H1 (cell line): ENCODE measurements at regions not wholly inside any gene's neighbourhood (a gene's known extent, or its start where the extent isn't known, plus 50 kb on each side); places are given as distances from the start of the nearest gene placed in this dataset.

Experiments
- CTCF ChIA-PET: fragments of 300-600 bp; sonication (Branson Sonifier 250); formaldehyde crosslinking; loops from one replicate; lab custom pipeline; 2021; ENCODE audit not compliant: partially characterized antibody; lab: Charles Lee
- POLR2A ChIA-PET: fragments of 300-600 bp; sonication (Branson Sonifier 250); formaldehyde crosslinking; loops from one replicate; lab custom pipeline; 2021; ENCODE audit warnings: inconsistent platforms; ENCODE audit not compliant: partially characterized antibody; lab: Charles Lee
- DNase-seq, 2 experiments: peaks; one replicate each; pipeline versions ENCODE4 v3.0.0 to v3.0.0-alpha.2; 2010 to 2022; ENCODE audit warnings: low spot score in 2 of 2, low read depth in 1 of 2, mixed read lengths in 1 of 2
- FAIRE-seq: peaks from 2 replicates; lab custom pipeline; 2011; peaks lifted over from hg19 to GRCh38; lab: Jason Lieb, UNC
- H2AFZ ChIP-seq: 2 replicates; pipeline ENCODE4 v1.8.1; 2012; ENCODE audit warnings: low read length, inconsistent platforms
- H2AK5ac ChIP-seq: 2 replicates; pipeline ENCODE4 v1.6.1; 2013; ENCODE audit warnings: low read depth, low read length
- H2BK120ac ChIP-seq: replicated peaks from 2 replicates; pipeline ENCODE3; 2013; ENCODE audit warnings: low read depth, low read length, inconsistent platforms
- H2BK12ac ChIP-seq: 2 replicates; pipeline ENCODE4 v1.6.1; 2013; ENCODE audit warnings: low read depth, low read length
- H2BK15ac ChIP-seq: 2 replicates; pipeline ENCODE4 v1.6.1; 2013; ENCODE audit warnings: low read length
- H2BK20ac ChIP-seq: 2 replicates; pipeline ENCODE4 v1.6.1; 2013; ENCODE audit warnings: low read length
- H2BK5ac ChIP-seq: 2 replicates; pipeline ENCODE4 v1.6.1; 2013; ENCODE audit warnings: low read depth, low read length
- H3K14ac ChIP-seq: 2 replicates; pipeline ENCODE4 v1.6.1; 2013; ENCODE audit warnings: inconsistent platforms; ENCODE audit not compliant: insufficient read length
- H3K18ac ChIP-seq: 2 replicates; pipeline ENCODE4 v1.6.1; 2013; ENCODE audit warnings: low read length; ENCODE audit errors: extremely low read depth
- H3K23ac ChIP-seq: 2 replicates; pipeline ENCODE4 v1.6.1; 2013; ENCODE audit warnings: inconsistent platforms; ENCODE audit not compliant: insufficient read length
- H3K23me2 ChIP-seq: 2 replicates; pipeline ENCODE4 v1.6.1; 2013; ENCODE audit warnings: low read depth, low read length
- H3K27ac ChIP-seq: 2 replicates; pipeline ENCODE4 v1.6.1; 2011; ENCODE audit warnings: low read depth, low read length, inconsistent platforms
- H3K27me3 ChIP-seq, 4 experiments: replicated peaks in 1 of 4; 1 replicate in 1 of 4; 2 replicates in 3 of 4; pipeline versions ENCODE4 v1.6.1 to v1.8.1; 2011 to 2013; ENCODE audit warnings: low read length in 3 of 4, mild to moderate bottlenecking in 3 of 4, inconsistent platforms in 2 of 4, mixed read lengths in 2 of 4, moderate library complexity in 1 of 4; ENCODE audit not compliant: control insufficient read depth in 3 of 4, insufficient read depth in 3 of 4; ENCODE audit errors: extremely low read depth in 1 of 4
- H3K36me3 ChIP-seq, 4 experiments: 2 replicates each; pipeline versions ENCODE4 v1.6.1 to v1.8.1; 2011 to 2013; ENCODE audit warnings: mild to moderate bottlenecking in 4 of 4, low read length in 3 of 4, moderate library complexity in 2 of 4, control low read depth in 1 of 4, inconsistent platforms in 1 of 4; ENCODE audit not compliant: insufficient read depth in 4 of 4, control insufficient read depth in 2 of 4
- H3K4ac ChIP-seq: replicated peaks from 2 replicates; pipeline ENCODE3; 2013; ENCODE audit warnings: low read length, low read depth, mixed read lengths, inconsistent platforms; ENCODE audit not compliant: insufficient read length
- H3K4me1 ChIP-seq, 4 experiments: replicated peaks in 1 of 4; 1 replicate in 1 of 4; 2 replicates in 3 of 4; pipeline versions ENCODE4 v1.6.1 to v1.8.1; 2011 to 2013; ENCODE audit warnings: low read length in 3 of 4, inconsistent platforms in 2 of 4, mixed read lengths in 1 of 4; ENCODE audit not compliant: insufficient read depth in 4 of 4, control insufficient read depth in 3 of 4
- H3K4me2 ChIP-seq, 2 experiments: 2 replicates each; pipeline versions ENCODE4 v1.6.1 to v1.8.1; 2011 to 2013; ENCODE audit warnings: low read depth in 2 of 2, low read length in 2 of 2, control low read depth in 1 of 2, inconsistent platforms in 1 of 2, mild to moderate bottlenecking in 1 of 2; ENCODE audit not compliant: insufficient read depth in 1 of 2
- H3K4me3 ChIP-seq, 4 experiments: fragments of 200-600, 300-600 bp in 1 of 4; sonication (generic), shearing (Covaris generic), sonication (Bioruptor Twin) in 1 of 4; 2 replicates each; pipeline versions ENCODE4 v1.5.1 to v1.8.1; 2011 to 2016; ENCODE audit warnings: low read length in 4 of 4, low read depth in 3 of 4, control low read depth in 2 of 4, inconsistent platforms in 2 of 4, mild to moderate bottlenecking in 2 of 4, mixed read lengths in 1 of 4, moderate library complexity in 1 of 4; ENCODE audit not compliant: insufficient read depth in 2 of 4; ENCODE audit errors: extremely low read depth in 1 of 4
- H3K56ac ChIP-seq: replicated peaks from 2 replicates; pipeline ENCODE3; 2013; ENCODE audit warnings: low read depth, mild to moderate bottlenecking, mixed read lengths, low read length, inconsistent platforms; ENCODE audit not compliant: insufficient read length
- H3K79me1 ChIP-seq: 2 replicates; pipeline ENCODE4 v1.6.1; 2013; ENCODE audit warnings: low read depth, low read length, control low read depth
- H3K79me2 ChIP-seq, 2 experiments: 2 replicates each; pipeline versions ENCODE4 v1.6.1 to v1.8.1; 2012 to 2013; ENCODE audit warnings: low read length in 2 of 2, mild to moderate bottlenecking in 2 of 2, inconsistent platforms in 1 of 2; ENCODE audit not compliant: insufficient read depth in 2 of 2, control insufficient read depth in 1 of 2
- H3K9ac ChIP-seq, 4 experiments: replicated peaks in 1 of 4; 1 replicate in 1 of 4; 2 replicates in 3 of 4; pipeline versions ENCODE4 v1.6.1 to v1.8.1; 2011 to 2013; ENCODE audit warnings: low read depth in 3 of 4, low read length in 3 of 4, control low read depth in 2 of 4, mild to moderate bottlenecking in 2 of 4, moderate library complexity in 2 of 4, inconsistent platforms in 1 of 4; ENCODE audit errors: extremely low read depth in 1 of 4
- H3K9me3 ChIP-seq, 2 experiments: 2 replicates each; pipeline versions ENCODE4 v1.6.1 to v1.8.1; 2012 to 2013; ENCODE audit warnings: mild to moderate bottlenecking in 2 of 2, moderate library complexity in 2 of 2, control low read depth in 1 of 2, inconsistent platforms in 1 of 2, low read depth in 1 of 2, low read length in 1 of 2, mixed read lengths in 1 of 2; ENCODE audit not compliant: insufficient read depth in 2 of 2
- H4K20me1 ChIP-seq, 2 experiments: replicated peaks in 1 of 2; 2 replicates each; pipeline versions ENCODE3 to v1.8.1; 2011 to 2013; ENCODE audit warnings: inconsistent platforms in 2 of 2, low read length in 2 of 2, mild to moderate bottlenecking in 1 of 2; ENCODE audit not compliant: insufficient read depth in 2 of 2, control insufficient read depth in 1 of 2
- H4K5ac ChIP-seq: 2 replicates; pipeline ENCODE4 v1.6.1; 2013; ENCODE audit warnings: low read length, low read depth, mixed read lengths, inconsistent platforms; ENCODE audit not compliant: insufficient read length
- H4K8ac ChIP-seq: 2 replicates; pipeline ENCODE4 v1.8.0; 2013; ENCODE audit warnings: mild to moderate bottlenecking, moderate library complexity, low read length, inconsistent platforms; ENCODE audit not compliant: insufficient read depth; ENCODE audit errors: extremely low read depth
- H4K91ac ChIP-seq: replicated peaks from 2 replicates; pipeline ENCODE3; 2013; ENCODE audit warnings: low read length, mixed read lengths, inconsistent platforms; ENCODE audit not compliant: insufficient read length
- BACH1 ChIP-seq: IDR thresholded peaks from 2 replicates; pipeline ENCODE4 v1.6.1; 2012; ENCODE audit warnings: low read length, improper control_type of control experiment
- EP300 ChIP-seq, 2 experiments: IDR thresholded peaks; 1 replicate in 1 of 2; 2 replicates in 1 of 2; pipeline ENCODE4 v1.6.1; 2011 to 2012; ENCODE audit warnings: low read depth in 2 of 2, low read length in 2 of 2, mild to moderate bottlenecking in 2 of 2, borderline replicate concordance in 1 of 2, inconsistent platforms in 1 of 2, moderate library complexity in 1 of 2
- RAD21 ChIP-seq, 2 experiments: IDR thresholded peaks in 1 of 2; conservative IDR thresholded peaks in 1 of 2; 2 replicates each; pipeline ENCODE4 v1.6.1; 2011; ENCODE audit warnings: low read depth in 2 of 2, low read length in 2 of 2, improper control_type of control experiment in 1 of 2, inconsistent platforms in 1 of 2, mild to moderate bottlenecking in 1 of 2, moderate library complexity in 1 of 2
- RBBP5 ChIP-seq: IDR thresholded peaks from 2 replicates; pipeline ENCODE4 v1.7.1; 2012; ENCODE audit warnings: low read depth, mild to moderate bottlenecking, inconsistent platforms, low read length, moderate library complexity, borderline replicate concordance
- RXRA ChIP-seq: IDR thresholded peaks from 2 replicates; pipeline ENCODE4 v1.6.1; 2011; ENCODE audit warnings: low read depth, mild to moderate bottlenecking, low read length, moderate library complexity; ENCODE audit not compliant: insufficient read depth
- SP4 ChIP-seq: IDR thresholded peaks from 2 replicates; pipeline ENCODE4 v1.6.1; 2012; ENCODE audit warnings: low read length, inconsistent platforms
- WGBS, 2 experiments: shearing (Covaris generic) in 1 of 2; methylation state at CpG; one replicate each; pipeline versions ENCODE4 v1.1.6 to v1.1.7; 2013 to 2015; ENCODE audit warnings: low lambda C conversion rate in 2 of 2, mixed read lengths in 2 of 2, inconsistent platforms in 1 of 2, low coverage in 1 of 2, missing lambda C conversion rate in 1 of 2; ENCODE audit not compliant: insufficient replicate concordance in 2 of 2, insufficient coverage in 1 of 2, insufficient read length in 1 of 2; ENCODE audit errors: extremely low coverage in 1 of 2, missing lambda C conversion rate in 1 of 2; 5-methylcytosine and 5-hydroxymethylcytosine counted together

DNA sequence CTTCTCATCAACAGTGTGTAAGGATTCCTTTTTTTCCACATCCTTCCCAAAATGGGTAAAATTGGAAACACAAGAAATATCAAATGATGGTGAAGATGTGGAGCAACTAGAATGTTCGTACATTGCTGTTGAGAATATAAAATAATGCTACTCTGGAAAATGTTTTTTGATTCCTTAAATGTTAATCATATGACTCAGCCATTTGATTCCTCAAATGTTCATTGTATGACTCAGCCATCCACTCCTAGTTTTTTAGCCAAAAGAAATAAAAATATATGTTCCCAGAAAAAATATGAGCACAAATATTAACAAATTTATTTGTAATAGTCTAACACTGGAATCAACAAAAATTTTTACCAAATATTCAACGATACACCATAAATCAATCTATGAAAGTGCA, 1108.6 kb downstream of the LRFN5 start:
- CTCF ChIA-PET: no interaction called here
- no peak overlapping the region for H2BK20ac ChIP-seq
- POLR2A ChIA-PET: no interaction called here

More for the DNA sequence above, 1108.6 kb downstream of the LRFN5 start:
- H4K8ac ChIP-seq: no peak overlapping the region
- no peak overlapping the region for H3K4me3 ChIP-seq
- no peak overlapping the region for H3K4ac ChIP-seq
- WGBS, 2 experiments: 90% methylated on average over 2 of the region's 2 CpGs; no CpG with 5 or more reads in 1 of the 2 experiments
- H4K91ac ChIP-seq: no peak overlapping the region
- DNase-seq (no peak), FAIRE-seq (no peak)
- H3K9me3 ChIP-seq: no peaks in the 10 kb centered on the region
- H3K9ac ChIP-seq: no peak overlapping the region
- H4K5ac ChIP-seq: no peak overlapping the region
- H2BK15ac ChIP-seq: no peak overlapping the region
- H3K79me1 ChIP-seq: no peaks in the 10 kb centered on the region
- H3K79me2 ChIP-seq: no peaks in the 10 kb centered on the region
- H2AK5ac ChIP-seq: no peak overlapping the region
- H3K4me2 ChIP-seq: no peak overlapping the region
- no peak overlapping the region for H2AFZ ChIP-seq
- H3K56ac ChIP-seq: no peak overlapping the region
- no peak overlapping the region for H2BK120ac ChIP-seq
- H3K18ac ChIP-seq: no peak overlapping the region
- H3K23me2 ChIP-seq: no peaks in the 10 kb centered on the region
- no peaks in the 10 kb centered on the region for H3K27me3 ChIP-seq
- H3K27ac ChIP-seq: no peak overlapping the region
- no peaks in the 10 kb centered on the region for H3K4me1 ChIP-seq
- H4K20me1 ChIP-seq: no peaks in the 10 kb centered on the region
- no peak overlapping the region for H2BK5ac ChIP-seq
- H3K23ac ChIP-seq: no peak overlapping the region
- TF ChIP-seq SP4: no peak
- no peak for TF ChIP-seq EP300 (IDR thresholded peaks at IDR 0.05; ENCODE audit: borderline replicate concordance in 1 of 2, low read depth in 2 of 2, low read length in 2 of 2)
- TF ChIP-seq RBBP5: no peak
- no peak for TF ChIP-seq RXRA
- no peak for TF ChIP-seq BACH1
- no peak for TF ChIP-seq RAD21 (IDR thresholded peaks at IDR 0.05 in 1 of 2, conservative IDR thresholded peaks at IDR 0.05 in 1 of 2; ENCODE audit: low read depth in 2 of 2, low read length in 2 of 2)
- H2BK12ac ChIP-seq: no peak overlapping the region
- H3K36me3 ChIP-seq: no peaks in the 10 kb centered on the region
- no peak overlapping the region for H3K14ac ChIP-seq
